Loucy (cell line): ENCODE measurements at regions not wholly inside any gene's neighbourhood (a gene's known extent, or its start where the extent isn't known, plus 50 kb on each side); places are given as distances from the start of the nearest gene placed in this dataset.
"Not testable (repeated sequence)": the region's sequence is repeated elsewhere in the genome, so short reads cannot be mapped to it uniquely, and the experiment has no call there.

Experiments
- H2AFZ ChIP-seq: fragments of 200-600 bp; sonication (generic); 2 replicates; pipeline ENCODE4 v1.6.0; 2016; ENCODE audit warnings: antibody characterized with exemption, mild to moderate bottlenecking, low read length, moderate library complexity
- H3F3A ChIP-seq: fragments of 200-600 bp; 2 replicates; pipeline ENCODE4 v1.6.0; 2016; ENCODE audit warnings: antibody characterized with exemption, low read depth, mild to moderate bottlenecking
- H3K27me3 ChIP-seq: fragments of 200-600 bp; sonication (generic); 2 replicates; pipeline ENCODE4 v1.6.1; 2014; ENCODE audit warnings: low read length, mild to moderate bottlenecking; ENCODE audit not compliant: insufficient read depth, poor library complexity, severe bottlenecking
- H3K36me3 ChIP-seq: fragments of 200-600 bp; sonication (generic); 2 replicates; pipeline ENCODE4 v1.6.1; 2016; ENCODE audit warnings: low read length; ENCODE audit not compliant: insufficient read depth
- H3K4me1 ChIP-seq: fragments of 200-600 bp; sonication (generic); 2 replicates; pipeline ENCODE4 v1.5.1; 2014; ENCODE audit warnings: low read length, mild to moderate bottlenecking; ENCODE audit not compliant: insufficient read depth, poor library complexity, severe bottlenecking
- H3K4me2 ChIP-seq: fragments of 200-600 bp; sonication (generic); 2 replicates; pipeline ENCODE4 v1.6.0; 2014; ENCODE audit warnings: antibody characterized with exemption, low read length, low read depth, mild to moderate bottlenecking; ENCODE audit not compliant: poor library complexity, severe bottlenecking
- H3K4me3 ChIP-seq: fragments of 200-600 bp; sonication (generic); 2 replicates; pipeline ENCODE4 v1.5.1; 2014; ENCODE audit warnings: low read length, mild to moderate bottlenecking, mixed read lengths; ENCODE audit not compliant: poor library complexity, severe bottlenecking
- H3K79me2 ChIP-seq: fragments of 200-600 bp; sonication (generic); 2 replicates; pipeline ENCODE4 v1.6.1; 2014; ENCODE audit warnings: low read length; ENCODE audit not compliant: insufficient read depth
- H3K9ac ChIP-seq: fragments of 200-600 bp; sonication (generic); 2 replicates; pipeline ENCODE4 v1.6.0; 2014; ENCODE audit warnings: mild to moderate bottlenecking, low read depth, low read length, moderate library complexity; ENCODE audit not compliant: poor library complexity, severe bottlenecking
- H3K9me2 ChIP-seq: fragments of 200-600 bp; sonication (generic); replicated peaks from 2 replicates; pipeline ENCODE4 v1.6.1; 2016; ENCODE audit warnings: low read depth, low read length, mixed read lengths
- H3K9me3 ChIP-seq: fragments of 200-600 bp; sonication (generic); 2 replicates; pipeline ENCODE4 v1.6.1; 2014; ENCODE audit warnings: mild to moderate bottlenecking, antibody characterized with exemption, low read length, low read depth; ENCODE audit not compliant: insufficient read depth
- H4K20me1 ChIP-seq: fragments of 200-600 bp; sonication (generic); 2 replicates; pipeline ENCODE4 v1.6.0; 2014; ENCODE audit warnings: antibody characterized with exemption, low read length, mild to moderate bottlenecking; ENCODE audit not compliant: insufficient read depth, poor library complexity, severe bottlenecking

DNA sequence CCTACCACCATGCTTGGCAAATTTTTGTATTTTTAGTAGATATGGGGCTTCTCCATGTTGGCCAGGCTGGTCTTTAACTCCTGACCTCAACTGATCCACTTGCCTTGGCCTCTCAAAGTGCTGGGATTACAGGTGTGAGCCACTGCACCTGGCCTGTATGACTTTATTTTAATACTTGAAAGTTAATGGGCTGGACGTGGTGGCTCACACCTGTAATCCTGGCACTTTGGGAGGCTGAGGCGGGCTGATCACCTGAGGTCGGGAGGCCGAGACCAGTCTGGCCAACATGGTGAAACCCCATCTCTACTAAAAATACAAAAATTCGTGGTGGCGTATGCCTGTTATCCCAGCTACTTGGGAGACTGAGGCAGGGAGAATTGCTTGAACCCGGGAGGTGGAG is 105.9 kb upstream of the TPTE start:
- H4K20me1 ChIP-seq, H3K9me2 ChIP-seq, H3K36me3 ChIP-seq, H3K9ac ChIP-seq, H2AFZ ChIP-seq, H3K4me3 ChIP-seq, H3K27me3 ChIP-seq, H3K4me1 ChIP-seq, H3K79me2 ChIP-seq, H3K4me2 ChIP-seq, H3F3A ChIP-seq: not testable (repeated sequence)
- H3K9me3 ChIP-seq = peaks cover 11% of the 10 kb centered on the region

DNA sequence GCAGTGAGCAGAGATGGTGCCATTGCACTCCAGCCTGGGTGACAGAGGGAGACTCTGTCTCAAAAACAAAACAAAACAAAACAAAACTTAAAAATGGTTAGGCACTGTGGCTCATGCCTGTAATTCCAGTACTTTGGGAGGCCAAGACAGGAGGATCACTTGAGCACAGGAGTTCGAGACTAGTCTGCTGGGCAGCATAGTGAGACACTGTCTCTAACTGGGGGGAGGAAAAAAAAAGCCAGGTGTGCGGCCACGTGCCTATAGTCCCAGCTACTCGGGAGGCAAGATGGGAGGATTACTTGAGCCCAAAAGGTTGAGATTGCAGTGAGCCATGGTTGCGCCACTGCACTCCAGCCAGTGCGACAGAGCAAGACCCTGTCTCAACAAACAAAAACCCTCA is 105.5 kb upstream of the TPTE start:
- H3K4me1 ChIP-seq, H3K79me2 ChIP-seq, H3K9me2 ChIP-seq, H4K20me1 ChIP-seq, H3K9ac ChIP-seq, H3K4me2 ChIP-seq, H2AFZ ChIP-seq, H3K36me3 ChIP-seq, H3K27me3 ChIP-seq, H3K4me3 ChIP-seq, H3F3A ChIP-seq: not testable (repeated sequence)
- peaks cover 14% of the 10 kb centered on the region for H3K9me3 ChIP-seq

DNA sequence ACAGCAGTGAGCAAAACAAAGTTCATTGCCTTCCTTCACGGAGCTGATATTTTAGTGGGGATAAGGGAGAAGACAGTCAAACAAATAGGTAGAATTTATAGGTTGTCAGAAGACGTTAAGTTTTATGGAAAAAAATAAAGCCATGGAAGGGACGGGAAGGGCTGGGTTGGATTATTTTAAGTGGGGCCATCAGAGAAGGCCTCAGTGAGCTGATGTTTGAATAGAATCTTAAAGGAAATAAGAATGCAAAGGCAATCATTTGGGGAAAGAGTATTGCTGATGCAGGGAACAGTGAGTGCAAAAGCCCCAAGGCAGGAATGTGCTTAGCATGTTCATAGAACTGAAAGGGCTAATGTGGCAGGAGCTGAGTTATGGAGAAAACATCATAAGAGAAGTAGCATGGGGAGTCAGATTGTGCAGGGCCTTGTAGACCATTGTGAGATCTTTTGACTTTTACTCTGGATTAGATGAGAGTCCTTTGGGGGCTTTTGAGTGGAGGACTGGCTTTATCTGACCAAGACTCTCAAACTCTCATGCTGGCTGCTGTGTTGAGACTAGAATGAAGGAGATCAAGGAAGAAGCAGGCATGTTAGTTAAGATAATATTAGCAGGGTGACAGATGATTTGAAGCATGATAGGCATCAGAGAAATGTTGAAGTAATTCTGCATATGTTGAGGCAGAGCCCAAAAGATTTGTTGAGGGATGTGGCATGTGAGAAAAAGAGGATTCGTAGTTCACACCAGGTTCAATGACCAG is 104.5 kb upstream of the TPTE start:
- not testable (repeated sequence) for H3K4me2 ChIP-seq, H3K9ac ChIP-seq, H3K79me2 ChIP-seq, H3K4me3 ChIP-seq, H3K27me3 ChIP-seq, H3K36me3 ChIP-seq, H4K20me1 ChIP-seq, H3K9me2 ChIP-seq, H3F3A ChIP-seq, H2AFZ ChIP-seq, H3K4me1 ChIP-seq
- peaks cover 14% of the 10 kb centered on the region for H3K9me3 ChIP-seq

DNA sequence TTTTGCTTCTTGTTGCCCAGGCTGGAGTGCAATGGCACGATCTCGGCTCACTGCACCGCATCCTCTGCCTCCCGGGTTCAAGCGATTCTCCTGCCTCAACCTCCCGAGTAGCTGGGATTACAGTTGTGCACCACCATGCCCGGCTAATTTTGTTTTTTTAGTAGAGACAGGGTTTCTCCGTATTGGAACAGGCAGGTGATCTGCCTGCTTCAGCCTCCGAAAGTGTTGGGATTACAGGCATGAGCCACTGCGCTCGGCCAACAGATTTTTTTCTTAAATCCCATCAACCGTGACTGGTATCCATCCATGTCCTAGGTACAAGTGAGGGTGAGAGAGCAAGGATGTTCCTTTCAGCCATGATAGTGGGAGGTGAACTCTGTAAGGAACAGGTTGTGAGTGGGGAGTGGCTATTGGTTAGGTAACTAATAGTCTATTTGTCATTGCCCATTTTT is 103.8 kb upstream of the TPTE start:
- H3K9me2 ChIP-seq, H4K20me1 ChIP-seq, H3K9ac ChIP-seq, H2AFZ ChIP-seq, H3K4me3 ChIP-seq, H3K4me1 ChIP-seq, H3K36me3 ChIP-seq, H3K79me2 ChIP-seq, H3K4me2 ChIP-seq, H3K27me3 ChIP-seq, H3F3A ChIP-seq: not testable (repeated sequence)
- peaks cover 14% of the 10 kb centered on the region for H3K9me3 ChIP-seq

DNA sequence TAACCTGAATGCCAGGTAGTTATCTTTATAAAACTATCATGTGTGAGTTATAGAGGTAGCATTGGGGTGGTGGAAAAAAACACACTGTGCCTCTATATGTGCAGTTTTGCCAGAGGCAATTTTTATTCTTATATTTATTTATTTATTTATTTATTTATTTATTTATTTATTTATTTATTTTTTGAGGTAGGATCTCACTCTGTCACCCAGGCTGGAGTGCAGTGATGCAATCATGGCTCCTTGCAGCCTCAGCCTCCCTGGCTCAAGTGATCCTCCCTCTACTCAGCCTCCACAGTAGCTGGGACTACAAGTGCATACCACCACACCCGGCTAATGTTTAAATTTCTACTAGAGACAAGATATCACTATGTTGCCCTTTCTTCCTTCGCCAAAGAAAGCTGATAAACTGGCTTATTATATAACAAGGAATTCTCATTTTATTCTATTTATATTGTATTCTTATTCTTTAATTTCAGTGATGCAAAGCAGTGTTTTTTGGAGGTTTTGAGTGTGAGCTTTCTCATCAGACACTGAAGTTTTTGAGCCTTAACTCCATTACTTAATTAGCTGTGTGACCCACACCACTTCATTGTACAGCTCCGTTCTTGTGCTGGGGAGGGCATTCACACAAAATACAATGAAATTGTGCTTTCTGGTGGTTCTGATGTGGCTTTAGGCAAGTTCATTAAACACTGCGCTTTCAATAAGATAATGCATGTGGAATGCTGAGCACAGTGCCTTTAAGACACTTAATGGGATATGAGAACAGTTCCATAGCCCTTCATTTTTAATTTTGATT is 102.9 kb upstream of the TPTE start:
- not testable (repeated sequence) for H3K4me1 ChIP-seq, H3F3A ChIP-seq, H3K4me3 ChIP-seq, H3K36me3 ChIP-seq, H3K4me2 ChIP-seq, H3K9ac ChIP-seq, H2AFZ ChIP-seq, H4K20me1 ChIP-seq, H3K79me2 ChIP-seq, H3K27me3 ChIP-seq, H3K9me2 ChIP-seq
- H3K9me3 ChIP-seq = peaks cover 14% of the 10 kb centered on the region

DNA sequence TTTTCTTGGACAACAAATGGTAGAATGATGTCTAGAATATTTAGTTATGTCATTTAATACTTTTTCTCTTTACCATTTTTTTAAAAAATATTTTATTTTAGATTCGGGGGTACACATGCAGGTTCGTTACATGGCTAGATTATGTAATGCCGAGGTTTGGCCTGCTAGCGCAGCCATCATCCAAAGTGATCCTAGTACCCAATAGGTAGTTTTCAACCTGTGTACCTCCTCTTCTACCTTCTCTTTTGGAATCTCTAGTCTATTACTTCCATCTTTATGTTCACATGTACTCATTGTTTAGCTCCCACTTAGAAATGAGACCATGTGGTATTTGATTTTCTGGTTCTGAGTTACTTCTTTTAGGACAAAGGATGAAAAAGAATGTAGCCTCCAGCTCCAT is 100.2 kb upstream of the TPTE start:
- not testable (repeated sequence) for H3K4me3 ChIP-seq, H2AFZ ChIP-seq, H4K20me1 ChIP-seq, H3K9ac ChIP-seq, H3K27me3 ChIP-seq, H3K4me2 ChIP-seq, H3K9me2 ChIP-seq, H3K4me1 ChIP-seq, H3K79me2 ChIP-seq, H3F3A ChIP-seq, H3K36me3 ChIP-seq
- H3K9me3 ChIP-seq = peaks cover 22% of the 10 kb centered on the region

DNA sequence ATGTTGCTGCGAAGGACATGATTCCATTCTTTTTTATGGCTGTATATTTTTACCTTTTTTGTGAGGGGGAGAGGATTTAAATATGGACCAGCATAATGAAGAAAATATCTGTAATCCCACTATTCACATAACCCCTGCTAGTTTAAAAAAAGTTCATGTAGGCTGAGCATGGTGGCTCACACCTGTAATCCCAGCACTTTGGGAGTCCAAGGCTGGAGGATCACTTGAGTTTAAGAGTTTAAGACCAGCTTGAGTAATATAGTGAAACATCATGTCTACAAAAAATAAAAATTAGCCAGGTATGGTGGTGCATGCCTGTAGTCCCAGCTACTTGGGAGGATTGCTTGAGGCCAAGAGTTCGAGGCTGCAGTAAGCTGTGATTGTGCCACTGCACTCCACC is 99.8 kb upstream of the TPTE start:
- H3K4me3 ChIP-seq, H3K79me2 ChIP-seq, H3K4me2 ChIP-seq, H3K4me1 ChIP-seq, H3K36me3 ChIP-seq, H3K27me3 ChIP-seq, H3K9me2 ChIP-seq, H2AFZ ChIP-seq, H3F3A ChIP-seq, H4K20me1 ChIP-seq, H3K9ac ChIP-seq: not testable (repeated sequence)
- H3K9me3 ChIP-seq = peaks cover 21% of the 10 kb centered on the region; the same call in 1 of the 2 replicates
